Fibroblast of pulmonary artery (primary cell): ENCODE measurements at regions not wholly inside any gene's neighbourhood (a gene's known extent, or its start where the extent isn't known, plus 50 kb on each side); places are given as distances from the start of the nearest gene placed in this dataset.

ENCODE experiments used
- DNase-seq: peaks from one replicate; pipeline ENCODE4 v3.0.0-alpha.2; 2010; ENCODE audit warnings: low read depth
- H3K4me3 ChIP-seq: replicated peaks from 2 replicates; pipeline ENCODE4 v1.5.1; 2011; ENCODE audit warnings: low read depth, mild to moderate bottlenecking, control low read depth, low read length, moderate library complexity
- TF ChIP-seq, protein P1 (sequence below): IDR thresholded peaks from 2 replicates; pipeline ENCODE4 v1.5.1; 2011; ENCODE audit warnings: mild to moderate bottlenecking, control low read depth, low read length, inconsistent platforms; ENCODE audit errors: missing control alignments

DNA sequence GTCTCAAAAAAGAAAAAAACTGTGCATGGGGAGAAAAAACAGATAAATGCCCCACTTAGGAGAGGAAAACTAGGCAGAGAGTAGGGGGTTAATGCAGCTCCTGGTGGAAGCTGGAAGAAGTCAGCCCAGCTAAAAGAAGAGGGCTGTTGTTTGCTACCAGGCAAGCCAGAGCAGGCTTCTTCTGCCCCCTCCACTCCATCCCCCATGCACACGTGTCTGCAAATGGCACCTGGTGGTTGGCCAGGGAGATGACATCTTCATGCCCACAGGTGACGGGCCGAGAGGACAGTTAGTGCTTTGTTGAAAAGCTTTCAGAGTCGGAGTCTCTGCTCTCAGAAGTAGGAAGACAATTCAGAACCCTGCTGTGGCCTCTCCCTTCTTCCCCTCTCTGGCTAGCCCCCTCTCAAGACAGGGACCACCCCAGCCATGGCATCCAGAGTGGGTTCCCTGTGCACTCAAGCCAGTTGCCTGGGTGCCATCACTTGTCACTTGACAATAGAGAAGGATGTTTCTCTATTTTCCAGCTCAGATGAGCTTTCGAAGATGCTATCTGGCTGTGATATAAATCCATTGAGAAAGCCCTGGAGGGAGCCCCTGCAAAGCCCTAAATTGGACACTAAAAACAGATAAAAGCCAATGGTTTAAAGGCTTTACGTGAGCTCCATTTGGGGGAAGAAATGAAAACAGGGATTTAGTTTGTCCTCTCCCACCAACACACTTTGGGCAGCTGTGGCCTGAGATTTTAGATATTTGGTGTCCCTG lies 142.0 kb downstream of the TRIM29 start:
- TF ChIP-seq, protein P1, sequence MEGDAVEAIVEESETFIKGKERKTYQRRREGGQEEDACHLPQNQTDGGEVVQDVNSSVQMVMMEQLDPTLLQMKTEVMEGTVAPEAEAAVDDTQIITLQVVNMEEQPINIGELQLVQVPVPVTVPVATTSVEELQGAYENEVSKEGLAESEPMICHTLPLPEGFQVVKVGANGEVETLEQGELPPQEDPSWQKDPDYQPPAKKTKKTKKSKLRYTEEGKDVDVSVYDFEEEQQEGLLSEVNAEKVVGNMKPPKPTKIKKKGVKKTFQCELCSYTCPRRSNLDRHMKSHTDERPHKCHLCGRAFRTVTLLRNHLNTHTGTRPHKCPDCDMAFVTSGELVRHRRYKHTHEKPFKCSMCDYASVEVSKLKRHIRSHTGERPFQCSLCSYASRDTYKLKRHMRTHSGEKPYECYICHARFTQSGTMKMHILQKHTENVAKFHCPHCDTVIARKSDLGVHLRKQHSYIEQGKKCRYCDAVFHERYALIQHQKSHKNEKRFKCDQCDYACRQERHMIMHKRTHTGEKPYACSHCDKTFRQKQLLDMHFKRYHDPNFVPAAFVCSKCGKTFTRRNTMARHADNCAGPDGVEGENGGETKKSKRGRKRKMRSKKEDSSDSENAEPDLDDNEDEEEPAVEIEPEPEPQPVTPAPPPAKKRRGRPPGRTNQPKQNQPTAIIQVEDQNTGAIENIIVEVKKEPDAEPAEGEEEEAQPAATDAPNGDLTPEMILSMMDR: no peak
- no peak overlapping the region for H3K4me3 ChIP-seq
- no peak for DNase-seq

DNA sequence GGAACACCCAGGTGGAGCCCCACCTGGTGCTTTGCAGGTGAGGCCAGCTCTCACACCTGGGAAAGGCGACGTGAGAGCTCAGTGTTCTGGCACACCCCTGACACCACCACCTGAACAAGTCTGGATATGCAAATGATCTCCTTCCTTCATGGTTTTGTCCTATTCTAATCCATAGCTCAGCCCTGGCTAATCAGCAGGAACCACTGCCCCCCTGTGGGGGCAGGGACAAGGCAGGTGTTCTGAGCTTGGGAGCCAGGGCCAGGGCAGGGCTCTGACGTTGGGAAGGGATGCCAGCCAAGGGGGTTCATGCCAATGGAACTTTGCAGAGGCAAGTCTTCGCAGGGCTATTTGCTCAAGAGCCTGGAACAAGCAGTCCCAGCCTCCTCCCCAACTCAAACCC lies 144.2 kb downstream of the TRIM29 start:
- DNase-seq: no peak
- TF ChIP-seq, protein P1: no peak
- H3K4me3 ChIP-seq: no peak overlapping the region

DNA sequence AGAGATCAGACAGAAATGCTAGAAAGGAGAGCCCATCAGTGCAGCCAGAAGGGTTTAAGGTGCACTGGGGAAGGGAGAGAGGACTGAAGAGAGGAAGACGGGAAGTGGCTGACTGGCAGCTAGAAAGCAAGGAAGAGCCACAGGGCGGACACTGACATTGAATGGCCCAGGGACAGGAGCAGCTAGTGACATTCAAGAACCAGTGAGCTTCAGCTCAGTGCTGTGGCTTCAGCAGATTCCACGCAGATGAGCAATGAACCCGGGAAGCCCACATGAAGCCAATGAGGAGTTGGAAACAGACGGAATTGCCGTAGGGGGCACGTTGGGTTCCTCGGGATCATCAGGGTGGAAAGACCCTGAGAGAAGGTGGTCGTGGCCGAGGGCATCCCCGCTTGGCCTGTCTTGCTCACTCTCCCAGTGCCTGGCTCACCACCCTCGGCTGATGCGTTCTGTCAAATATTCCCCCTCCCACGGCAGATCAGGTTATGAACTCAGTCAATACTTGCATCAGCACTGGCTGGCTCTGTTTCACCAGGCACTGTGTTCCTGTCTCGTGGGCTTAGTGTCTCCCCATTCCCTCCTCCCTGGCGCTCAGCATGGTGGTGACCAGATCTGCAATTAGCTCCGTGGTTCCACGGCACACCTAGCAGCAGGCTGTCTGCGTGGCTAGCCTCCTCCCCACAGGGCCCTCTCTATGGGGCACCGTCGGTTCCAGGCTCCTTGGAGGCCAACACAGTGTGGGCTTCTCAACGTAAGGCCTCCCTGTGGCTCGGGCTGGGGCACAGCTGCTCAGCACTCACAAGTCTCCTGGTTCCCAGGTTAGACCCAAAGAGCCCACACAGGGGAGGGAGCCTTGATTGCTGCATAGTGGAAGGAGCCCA lies 145.5 kb downstream of the TRIM29 start:
- TF ChIP-seq, protein P1: no peak

DNA sequence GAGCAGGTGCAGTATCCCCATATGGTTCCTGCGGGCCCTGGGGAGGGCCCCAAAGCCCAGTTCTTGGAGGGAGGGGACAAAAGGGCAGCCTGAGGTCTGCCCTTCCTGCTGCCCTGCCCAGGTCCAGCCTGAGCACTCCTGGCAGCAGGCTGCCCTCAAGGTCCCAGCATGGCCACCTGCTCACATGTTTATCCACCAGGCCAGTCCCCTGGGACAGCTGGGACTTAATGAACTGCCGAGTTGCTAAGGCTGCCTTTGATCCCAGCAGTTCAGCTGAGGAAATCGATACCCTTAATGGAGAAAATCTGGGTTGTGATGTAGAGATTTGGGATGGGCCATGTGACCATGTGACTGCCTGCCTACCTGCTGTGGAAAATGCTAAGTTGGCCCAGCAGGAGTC lies 146.2 kb downstream of the TRIM29 start:
- no peak overlapping the region for H3K4me3 ChIP-seq
- no peak for DNase-seq
- TF ChIP-seq, protein P1: no peak

More for the DNA sequence above, 145.5 kb downstream of the TRIM29 start:
- no peak for DNase-seq
- H3K4me3 ChIP-seq: no peak overlapping the region

DNA sequence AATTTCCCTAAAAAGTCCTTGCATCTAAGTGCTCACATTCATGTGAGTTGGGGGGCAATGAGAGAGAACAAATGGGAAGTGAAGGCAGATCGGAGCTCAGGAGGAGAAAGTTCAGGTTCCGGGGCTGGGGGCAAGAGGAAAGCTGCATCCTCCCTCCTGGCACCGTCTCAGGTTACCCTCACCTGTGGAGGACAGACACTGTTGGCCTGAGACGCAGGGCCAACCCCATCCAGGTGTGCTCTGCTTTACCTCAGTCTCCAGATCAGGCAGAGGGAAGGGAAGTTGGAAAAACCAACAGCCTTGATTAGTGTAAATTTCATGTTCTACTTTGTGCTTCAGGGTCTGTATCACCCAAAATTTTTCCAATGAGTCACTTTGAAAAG lies 146.9 kb downstream of the TRIM29 start:
- no peak overlapping the region for H3K4me3 ChIP-seq
- no peak for DNase-seq
- TF ChIP-seq, protein P1: no peak

DNA sequence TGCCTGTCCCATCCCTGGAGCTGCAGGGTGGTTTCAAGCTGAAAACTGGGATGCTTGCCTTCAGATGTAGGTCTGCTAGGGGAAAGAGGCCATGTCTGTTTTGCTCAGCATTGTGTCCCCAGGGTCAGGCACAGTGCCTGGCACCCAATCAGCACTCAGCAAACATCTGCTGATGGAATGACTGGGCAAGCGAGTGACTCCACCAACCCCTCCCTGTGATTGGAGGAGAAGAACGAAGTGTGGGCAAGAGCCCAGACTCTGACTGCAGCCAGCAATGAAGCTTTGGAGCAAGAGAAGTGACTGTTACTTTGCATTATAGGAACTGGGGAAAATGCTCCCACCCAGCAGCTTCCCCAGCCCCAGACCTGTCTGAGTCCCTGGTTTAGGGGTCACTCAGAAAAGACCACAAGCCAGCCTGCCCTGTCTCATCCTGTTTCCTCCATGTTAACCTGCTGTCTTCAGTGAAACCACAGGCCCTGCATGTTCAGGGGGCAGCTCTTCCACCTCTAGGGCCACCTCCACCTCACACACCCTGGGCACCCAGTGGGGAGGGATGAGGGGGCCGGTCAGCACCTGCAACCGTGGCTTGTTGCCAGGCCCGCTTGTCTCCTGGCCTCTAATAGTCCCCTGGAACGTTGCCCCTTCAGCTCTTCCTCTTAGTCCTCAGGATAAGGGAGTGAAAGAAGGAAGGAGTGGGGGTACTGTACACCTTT lies 147.4 kb downstream of the TRIM29 start:
- DNase-seq: no peak
- TF ChIP-seq, protein P1: no peak
- H3K4me3 ChIP-seq: no peak overlapping the region
